OCI-LY7 (cell line): ENCODE measurements at regions not wholly inside any gene's neighbourhood (a gene's known extent, or its start where the extent isn't known, plus 50 kb on each side); places are given as distances from the start of the nearest gene placed in this dataset.

Experiments
- CTCF ChIP-seq: fragments of 200-600 bp; sonication (generic); conservative IDR thresholded peaks from 2 replicates; pipeline ENCODE4 v1.5.1; 2014; ENCODE audit warnings: mild to moderate bottlenecking, antibody characterized with exemption, low read length, moderate library complexity, mixed read lengths
- EZH2phosphoT487 ChIP-seq: fragments of 200-600 bp; sonication (generic); IDR thresholded peaks from 2 replicates; pipeline ENCODE4 v1.6.1; 2018; ENCODE audit warnings: low read depth, borderline replicate concordance, mild to moderate bottlenecking, mixed run types, antibody characterized with exemption, low read length, moderate library complexity, mixed read lengths

- no peak for TF ChIP-seq CTCF
- TF ChIP-seq EZH2phosphoT487 = no peak
Observed at GRCh38 chr7:121620206-121620605, 224.1 kb upstream of the FAM3C start.
